H1 (cell line): ENCODE measurements at regions not wholly inside any gene's neighbourhood (a gene's known extent, or its start where the extent isn't known, plus 50 kb on each side); places are given as distances from the start of the nearest gene placed in this dataset.

Experiments used
- CTCF ChIA-PET: fragments of 300-600 bp; sonication (Branson Sonifier 250); formaldehyde crosslinking; loops from one replicate; lab custom pipeline; 2021; ENCODE audit not compliant: partially characterized antibody; lab: Charles Lee
- POLR2A ChIA-PET: fragments of 300-600 bp; sonication (Branson Sonifier 250); formaldehyde crosslinking; loops from one replicate; lab custom pipeline; 2021; ENCODE audit warnings: inconsistent platforms; ENCODE audit not compliant: partially characterized antibody; lab: Charles Lee
- DNase-seq, 2 experiments: peaks; one replicate each; pipeline versions ENCODE4 v3.0.0 to v3.0.0-alpha.2; 2010 to 2022; ENCODE audit warnings: low spot score in 2 of 2, low read depth in 1 of 2, mixed read lengths in 1 of 2
- FAIRE-seq: peaks from 2 replicates; lab custom pipeline; 2011; peaks lifted over from hg19 to GRCh38; lab: Jason Lieb, UNC
- H2AFZ ChIP-seq: 2 replicates; pipeline ENCODE4 v1.8.1; 2012; ENCODE audit warnings: low read length, inconsistent platforms
- H2AK5ac ChIP-seq: 2 replicates; pipeline ENCODE4 v1.6.1; 2013; ENCODE audit warnings: low read depth, low read length
- H2BK120ac ChIP-seq: replicated peaks from 2 replicates; pipeline ENCODE3; 2013; ENCODE audit warnings: low read depth, low read length, inconsistent platforms
- H2BK12ac ChIP-seq: 2 replicates; pipeline ENCODE4 v1.6.1; 2013; ENCODE audit warnings: low read depth, low read length
- H2BK15ac ChIP-seq: 2 replicates; pipeline ENCODE4 v1.6.1; 2013; ENCODE audit warnings: low read length
- H2BK20ac ChIP-seq: 2 replicates; pipeline ENCODE4 v1.6.1; 2013; ENCODE audit warnings: low read length
- H2BK5ac ChIP-seq: 2 replicates; pipeline ENCODE4 v1.6.1; 2013; ENCODE audit warnings: low read depth, low read length
- H3K14ac ChIP-seq: 2 replicates; pipeline ENCODE4 v1.6.1; 2013; ENCODE audit warnings: inconsistent platforms; ENCODE audit not compliant: insufficient read length
- H3K18ac ChIP-seq: 2 replicates; pipeline ENCODE4 v1.6.1; 2013; ENCODE audit warnings: low read length; ENCODE audit errors: extremely low read depth
- H3K23ac ChIP-seq: 2 replicates; pipeline ENCODE4 v1.6.1; 2013; ENCODE audit warnings: inconsistent platforms; ENCODE audit not compliant: insufficient read length
- H3K23me2 ChIP-seq: 2 replicates; pipeline ENCODE4 v1.6.1; 2013; ENCODE audit warnings: low read depth, low read length
- H3K27ac ChIP-seq: 2 replicates; pipeline ENCODE4 v1.6.1; 2011; ENCODE audit warnings: low read depth, low read length, inconsistent platforms
- H3K27me3 ChIP-seq, 4 experiments: replicated peaks in 1 of 4; 1 replicate in 1 of 4; 2 replicates in 3 of 4; pipeline versions ENCODE4 v1.6.1 to v1.8.1; 2011 to 2013; ENCODE audit warnings: low read length in 3 of 4, mild to moderate bottlenecking in 3 of 4, inconsistent platforms in 2 of 4, mixed read lengths in 2 of 4, moderate library complexity in 1 of 4; ENCODE audit not compliant: control insufficient read depth in 3 of 4, insufficient read depth in 3 of 4; ENCODE audit errors: extremely low read depth in 1 of 4
- H3K36me3 ChIP-seq, 4 experiments: 2 replicates each; pipeline versions ENCODE4 v1.6.1 to v1.8.1; 2011 to 2013; ENCODE audit warnings: mild to moderate bottlenecking in 4 of 4, low read length in 3 of 4, moderate library complexity in 2 of 4, control low read depth in 1 of 4, inconsistent platforms in 1 of 4; ENCODE audit not compliant: insufficient read depth in 4 of 4, control insufficient read depth in 2 of 4
- H3K4ac ChIP-seq: replicated peaks from 2 replicates; pipeline ENCODE3; 2013; ENCODE audit warnings: low read length, low read depth, mixed read lengths, inconsistent platforms; ENCODE audit not compliant: insufficient read length
- H3K4me1 ChIP-seq, 4 experiments: replicated peaks in 1 of 4; 1 replicate in 1 of 4; 2 replicates in 3 of 4; pipeline versions ENCODE4 v1.6.1 to v1.8.1; 2011 to 2013; ENCODE audit warnings: low read length in 3 of 4, inconsistent platforms in 2 of 4, mixed read lengths in 1 of 4; ENCODE audit not compliant: insufficient read depth in 4 of 4, control insufficient read depth in 3 of 4
- H3K4me2 ChIP-seq, 2 experiments: 2 replicates each; pipeline versions ENCODE4 v1.6.1 to v1.8.1; 2011 to 2013; ENCODE audit warnings: low read depth in 2 of 2, low read length in 2 of 2, control low read depth in 1 of 2, inconsistent platforms in 1 of 2, mild to moderate bottlenecking in 1 of 2; ENCODE audit not compliant: insufficient read depth in 1 of 2
- H3K4me3 ChIP-seq, 4 experiments: fragments of 200-600, 300-600 bp in 1 of 4; sonication (generic), shearing (Covaris generic), sonication (Bioruptor Twin) in 1 of 4; 2 replicates each; pipeline versions ENCODE4 v1.5.1 to v1.8.1; 2011 to 2016; ENCODE audit warnings: low read length in 4 of 4, low read depth in 3 of 4, control low read depth in 2 of 4, inconsistent platforms in 2 of 4, mild to moderate bottlenecking in 2 of 4, mixed read lengths in 1 of 4, moderate library complexity in 1 of 4; ENCODE audit not compliant: insufficient read depth in 2 of 4; ENCODE audit errors: extremely low read depth in 1 of 4
- H3K56ac ChIP-seq: replicated peaks from 2 replicates; pipeline ENCODE3; 2013; ENCODE audit warnings: low read depth, mild to moderate bottlenecking, mixed read lengths, low read length, inconsistent platforms; ENCODE audit not compliant: insufficient read length
- H3K79me1 ChIP-seq: 2 replicates; pipeline ENCODE4 v1.6.1; 2013; ENCODE audit warnings: low read depth, low read length, control low read depth
- H3K79me2 ChIP-seq, 2 experiments: 2 replicates each; pipeline versions ENCODE4 v1.6.1 to v1.8.1; 2012 to 2013; ENCODE audit warnings: low read length in 2 of 2, mild to moderate bottlenecking in 2 of 2, inconsistent platforms in 1 of 2; ENCODE audit not compliant: insufficient read depth in 2 of 2, control insufficient read depth in 1 of 2
- H3K9ac ChIP-seq, 4 experiments: replicated peaks in 1 of 4; 1 replicate in 1 of 4; 2 replicates in 3 of 4; pipeline versions ENCODE4 v1.6.1 to v1.8.1; 2011 to 2013; ENCODE audit warnings: low read depth in 3 of 4, low read length in 3 of 4, control low read depth in 2 of 4, mild to moderate bottlenecking in 2 of 4, moderate library complexity in 2 of 4, inconsistent platforms in 1 of 4; ENCODE audit errors: extremely low read depth in 1 of 4
- H3K9me3 ChIP-seq, 2 experiments: 2 replicates each; pipeline versions ENCODE4 v1.6.1 to v1.8.1; 2012 to 2013; ENCODE audit warnings: mild to moderate bottlenecking in 2 of 2, moderate library complexity in 2 of 2, control low read depth in 1 of 2, inconsistent platforms in 1 of 2, low read depth in 1 of 2, low read length in 1 of 2, mixed read lengths in 1 of 2; ENCODE audit not compliant: insufficient read depth in 2 of 2
- H4K20me1 ChIP-seq, 2 experiments: replicated peaks in 1 of 2; 2 replicates each; pipeline versions ENCODE3 to v1.8.1; 2011 to 2013; ENCODE audit warnings: inconsistent platforms in 2 of 2, low read length in 2 of 2, mild to moderate bottlenecking in 1 of 2; ENCODE audit not compliant: insufficient read depth in 2 of 2, control insufficient read depth in 1 of 2
- H4K5ac ChIP-seq: 2 replicates; pipeline ENCODE4 v1.6.1; 2013; ENCODE audit warnings: low read length, low read depth, mixed read lengths, inconsistent platforms; ENCODE audit not compliant: insufficient read length
- H4K8ac ChIP-seq: 2 replicates; pipeline ENCODE4 v1.8.0; 2013; ENCODE audit warnings: mild to moderate bottlenecking, moderate library complexity, low read length, inconsistent platforms; ENCODE audit not compliant: insufficient read depth; ENCODE audit errors: extremely low read depth
- H4K91ac ChIP-seq: replicated peaks from 2 replicates; pipeline ENCODE3; 2013; ENCODE audit warnings: low read length, mixed read lengths, inconsistent platforms; ENCODE audit not compliant: insufficient read length
- MAFK ChIP-seq: IDR thresholded peaks from 2 replicates; pipeline ENCODE4 v1.6.1; 2012; ENCODE audit warnings: low read depth, mild to moderate bottlenecking, improper control_type of control experiment, low read length
- TAF1 ChIP-seq: IDR thresholded peaks from 2 replicates; pipeline ENCODE4 v1.6.1; 2011; ENCODE audit warnings: mild to moderate bottlenecking, low read depth, low read length
- WGBS, 2 experiments: shearing (Covaris generic) in 1 of 2; methylation state at CpG; one replicate each; pipeline versions ENCODE4 v1.1.6 to v1.1.7; 2013 to 2015; ENCODE audit warnings: low lambda C conversion rate in 2 of 2, mixed read lengths in 2 of 2, inconsistent platforms in 1 of 2, low coverage in 1 of 2, missing lambda C conversion rate in 1 of 2; ENCODE audit not compliant: insufficient replicate concordance in 2 of 2, insufficient coverage in 1 of 2, insufficient read length in 1 of 2; ENCODE audit errors: extremely low coverage in 1 of 2, missing lambda C conversion rate in 1 of 2; 5-methylcytosine and 5-hydroxymethylcytosine counted together

- Histone ChIP-seq H3K56ac (no peak overlapping the region), H3K27ac (no peak overlapping the region), H2BK15ac (no peak overlapping the region), H3K9ac (no peak overlapping the region), H2BK120ac (no peak overlapping the region), H2BK12ac (no peak overlapping the region), H3K14ac (no peak overlapping the region), H3K23me2 (no peaks in the 10 kb centered on the region), H3K9me3 (no peaks in the 10 kb centered on the region), H2AK5ac (no peak overlapping the region), H3K79me2 (no peaks in the 10 kb centered on the region), H4K5ac (no peak overlapping the region), H4K20me1 (no peaks in the 10 kb centered on the region), H3K4me1 (peaks cover 0 to 3% (median 1%) of the 10 kb centered on the region in 4 experiments; a peak in 4 of 7 replicates), H3K36me3 (no peaks in the 10 kb centered on the region), H3K4ac (no peak overlapping the region), H3K23ac (no peak overlapping the region), H4K91ac (no peak overlapping the region), H3K4me2 (no peak overlapping the region), H2BK20ac (no peak overlapping the region), H2BK5ac (no peak overlapping the region), H3K4me3 (no peak overlapping the region), H3K18ac (no peak overlapping the region), H3K79me1 (no peaks in the 10 kb centered on the region), H3K27me3 (no peaks in the 10 kb centered on the region), H4K8ac (no peak overlapping the region), H2AFZ (no peak overlapping the region)
- FAIRE-seq (no peak), DNase-seq (no peak)
- WGBS, 2 experiments, result 88% methylated on average over 3 of the region's 3 CpGs; no CpG with 5 or more reads in 1 of the 2 experiments
- POLR2A ChIA-PET, result no interaction called here
- CTCF ChIA-PET, result interaction anchor here (1.6 kb wide), 1 partner anchor 27 kb away, joined by 5 read pairs; no protein-coding TSS in a partner anchor
- TF ChIP-seq TAF1 (no peak), MAFK (peak; percentile 90)
Observed at GRCh38 chr15:85892232-85892631, 97.5 kb upstream of the KLHL25 start.
